GM12878 (cell line): ENCODE measurements at regions not wholly inside any gene's neighbourhood (a gene's known extent, or its start where the extent isn't known, plus 50 kb on each side); places are given as distances from the start of the nearest gene placed in this dataset.
A peak's percentile ranks its signal among the peaks of the same experiment; 100 is the strongest.

Experiments used
- ATAC-seq: fragments of 200-7000 bp; cut with Tn5 transposase; 3 replicates; pipeline ENCODE4 v1.9.1; 2020; ENCODE audit warnings: mild to moderate bottlenecking, moderate library complexity
- BruUV-seq: library from RNA; stranded (reverse); fragments of 400-500 nt; replicated peaks from 2 replicates; lab custom pipeline; 2021; lab: Mats Ljungman, UMichigan
- CTCF ChIA-PET: fragments of 300-600 bp; sonication (Branson Sonifier 250); formaldehyde crosslinking; extraction: SDS; loops from one replicate; lab custom pipeline; 2021; ENCODE audit warnings: inconsistent platforms; lab: Yijun Ruan, JAX
- POLR2A ChIA-PET: fragments of 350-600 bp; formaldehyde crosslinking; extraction: SDS; loops from one replicate; lab custom pipeline; 2021; ENCODE audit warnings: inconsistent platforms; lab: Charles Lee
- RAD21 ChIA-PET: fragments of 300-600 bp; sonication (Branson Sonifier 250); formaldehyde crosslinking; loops from one replicate; lab custom pipeline; 2023; ENCODE audit warnings: antibody characterized with exemption; ENCODE audit not compliant: unreplicated experiment; lab: Charles Lee
- SMC1A ChIA-PET: fragments of 300-600 bp; sonication (Branson Sonifier 250); formaldehyde crosslinking; loops from one replicate; lab custom pipeline; 2023; ENCODE audit not compliant: unreplicated experiment, uncharacterized antibody; lab: Charles Lee
- DNase-seq: peaks from one replicate; pipeline ENCODE4 v3.0.0-alpha.2; 2011; ENCODE audit warnings: low read depth, low spot score
- FAIRE-seq: peaks from 3 replicates; lab custom pipeline; 2011; peaks lifted over from hg19 to GRCh38; lab: Jason Lieb, UNC
- H2AFZ ChIP-seq: 2 replicates; pipeline ENCODE4 v1.6.0; 2011; ENCODE audit warnings: low read depth, low read length, control low read depth; ENCODE audit not compliant: control insufficient read depth
- H3K27ac ChIP-seq: 2 replicates; pipeline ENCODE4 v1.5.1; 2011; ENCODE audit warnings: control low read depth; ENCODE audit not compliant: control insufficient read depth, insufficient read depth
- H3K27me3 ChIP-seq, 2 experiments: replicated peaks in 1 of 2; 2 replicates each; pipeline versions ENCODE4 v1.6.0 to v1.6.1; 2011; ENCODE audit warnings: low read length in 1 of 2; ENCODE audit not compliant: control insufficient read depth in 2 of 2, insufficient read depth in 2 of 2
- H3K36me3 ChIP-seq, 2 experiments: 2 replicates each; pipeline ENCODE4 v1.5.1; 2011; ENCODE audit warnings: low read length in 1 of 2; ENCODE audit not compliant: control insufficient read depth in 2 of 2, insufficient read depth in 2 of 2
- H3K4me1 ChIP-seq: 2 replicates; pipeline ENCODE4 v1.6.1; 2011; ENCODE audit warnings: mild to moderate bottlenecking, low read length, moderate library complexity, mixed read lengths; ENCODE audit not compliant: control insufficient read depth, insufficient read depth
- H3K4me2 ChIP-seq: 2 replicates; pipeline ENCODE4 v1.6.0; 2011; ENCODE audit warnings: control low read depth; ENCODE audit not compliant: control insufficient read depth, insufficient read depth
- H3K4me3 ChIP-seq: fragments of 200-600 bp; sonication (generic); 2 replicates; pipeline ENCODE4 v1.5.1; 2016
- H3K79me2 ChIP-seq: 2 replicates; pipeline ENCODE4 v1.6.0; 2011; ENCODE audit warnings: low read length; ENCODE audit not compliant: control insufficient read depth, insufficient read depth
- H3K9ac ChIP-seq: 2 replicates; pipeline ENCODE4 v1.8.0; 2011; ENCODE audit warnings: low read length, control low read depth, mixed read lengths; ENCODE audit not compliant: control insufficient read depth, insufficient read depth
- H3K9me3 ChIP-seq: replicated peaks from 3 replicates; pipeline ENCODE4 v1.5.1; 2011; ENCODE audit warnings: mild to moderate bottlenecking, low read length; ENCODE audit not compliant: control insufficient read depth, insufficient read depth
- H4K20me1 ChIP-seq: 2 replicates; pipeline ENCODE4 v1.6.0; 2011; ENCODE audit not compliant: control insufficient read depth, insufficient read depth
- EGR1 ChIP-seq, 2 experiments: IDR thresholded peaks; 1 replicate in 1 of 2; 2 replicates in 1 of 2; pipeline ENCODE4 v1.6.1; 2011 to 2012; ENCODE audit warnings: low read depth in 2 of 2, low read length in 2 of 2, borderline replicate concordance in 1 of 2, mild to moderate bottlenecking in 1 of 2, moderate library complexity in 1 of 2
- EP300 ChIP-seq, 2 experiments: fragments of 150-350 bp in 1 of 2; IDR thresholded peaks; 2 replicates each; pipeline ENCODE4 v1.6.1; 2011 to 2012; ENCODE audit warnings: low read depth in 2 of 2, low read length in 2 of 2, borderline replicate concordance in 1 of 2, improper control_type of control experiment in 1 of 2, inconsistent platforms in 1 of 2; ENCODE audit not compliant: control insufficient read depth in 1 of 2
- GATAD2B ChIP-seq: fragments of 450-650 bp; conservative IDR thresholded peaks from 2 replicates; pipeline ENCODE4 v1.6.1; 2017; ENCODE audit warnings: low read depth, mild to moderate bottlenecking, moderate library complexity
- JUND ChIP-seq: IDR thresholded peaks from 2 replicates; pipeline ENCODE4 v1.6.1; 2012; ENCODE audit warnings: low read depth, mild to moderate bottlenecking, low read length, improper control_type of control experiment, moderate library complexity
- MTA2 ChIP-seq: fragments of 450-650 bp; IDR thresholded peaks from 2 replicates; pipeline ENCODE4 v1.6.1; 2016; ENCODE audit warnings: low read depth, mild to moderate bottlenecking, moderate library complexity
- NKRF ChIP-seq: fragments of 450-650 bp; conservative IDR thresholded peaks from 2 replicates; pipeline ENCODE4 v1.6.1; 2017; ENCODE audit warnings: mild to moderate bottlenecking, moderate library complexity
- TCF3 ChIP-seq: IDR thresholded peaks from 2 replicates; pipeline ENCODE4 v1.6.1; 2012; ENCODE audit warnings: low read depth, mild to moderate bottlenecking, low read length, borderline replicate concordance; ENCODE audit not compliant: insufficient read depth
- ZBTB11 ChIP-seq: fragments of 450-650 bp; formaldehyde crosslinking; IDR thresholded peaks from 2 replicates; pipeline ENCODE4 v1.5.0; 2022; ENCODE audit warnings: mild to moderate bottlenecking, missing genetic modification characterization
- WGBS: methylation state at CpG from one replicate; pipeline ENCODE4 v1.1.6; 2016; ENCODE audit warnings: low lambda C conversion rate; ENCODE audit not compliant: insufficient replicate concordance, insufficient coverage; ENCODE audit errors: missing lambda C conversion rate; 5-methylcytosine and 5-hydroxymethylcytosine counted together
- in situ Hi-C: fragments of 300-500 bp; cut with MboI; formaldehyde crosslinking; loops from 9 replicates; pipeline ENCODE4 v1.14.3; 2018; ENCODE audit warnings: mixed read lengths
- intact Hi-C: fragments of 100-400 bp; cut with micrococcal nuclease; formaldehyde crosslinking; loops from one replicate; pipeline ENCODE4 v1.14.2; 2022; ENCODE audit not compliant: unreplicated experiment

GRCh38 chr10:107557916-107558315 is 393.4 kb upstream of the SORCS1 start:
- POLR2A ChIA-PET = no interaction called here
- Histone ChIP-seq H3K9ac (no peak overlapping the region), H3K79me2 (no peaks in the 10 kb centered on the region), H3K9me3 (no peaks in the 10 kb centered on the region), H3K4me2 (no peak overlapping the region), H4K20me1 (no peaks in the 10 kb centered on the region), H3K27ac (no peak overlapping the region), H3K27me3 (no peaks in the 10 kb centered on the region), H2AFZ (no peak overlapping the region), H3K36me3 (no peaks in the 10 kb centered on the region), H3K4me1 (no peaks in the 10 kb centered on the region), H3K4me3 (no peak overlapping the region)
- no TSS peak for BruUV-seq
- DNase-seq = no peak
- SMC1A ChIA-PET = interaction anchor here (1.2 to 1.4 kb wide), 3 partner anchors 9 to 256 kb away, joined by 4 to 8 read pairs (median 4); no protein-coding TSS in a partner anchor
- in situ Hi-C loops = no loop called here
- ATAC-seq = no peak
- WGBS = 28% methylated on average over 4 of the region's 4 CpGs
- intact Hi-C loops = no loop called here
- TF ChIP-seq JUND = no peak
- RAD21 ChIA-PET = interaction anchor here (1.0 to 1.2 kb wide), 2 partner anchors 115 to 647 kb away, joined by 3 to 5 read pairs; no protein-coding TSS in a partner anchor
- FAIRE-seq = no peak
- CTCF ChIA-PET = interaction anchor here (1.3 kb wide), 1 partner anchor 149 kb away, joined by 6 read pairs; no protein-coding TSS in a partner anchor

- intact Hi-C loops (no loop called here), in situ Hi-C loops (no loop called here)
- no peak overlapping the region for H3K4me3 ChIP-seq
- H2AFZ ChIP-seq = no peak overlapping the region
- FAIRE-seq (no peak), DNase-seq (no peak), ATAC-seq (peak; percentile 84)
- no peaks in the 10 kb centered on the region; the same call in 2 of the 3 replicates for H3K9me3 ChIP-seq
- no peak overlapping the region for H3K4me2 ChIP-seq
- no TSS peak for BruUV-seq
- H3K36me3 ChIP-seq = no peaks in the 10 kb centered on the region
- H3K27ac ChIP-seq = no peak overlapping the region
- WGBS = 0% methylated on average over 1 of the region's 1 CpG
- ChIA-PET POLR2A (no interaction called here), SMC1A (interaction anchor here (0.6 to 5.8 kb wide), 10 partner anchors 9 to 237 kb away, joined by 3 to 44 read pairs (median 5); no protein-coding TSS in a partner anchor), RAD21 (interaction anchor here (1.3 to 5.0 kb wide), 5 partner anchors 12 to 145 kb away, joined by 3 to 28 read pairs (median 5); no protein-coding TSS in a partner anchor), CTCF (interaction anchor here (0.7 to 1.7 kb wide), 3 partner anchors 103 to 196 kb away, joined by 3 to 5 read pairs (median 3); no protein-coding TSS in a partner anchor)
- TF ChIP-seq GATAD2B (no peak), EGR1 (IDR thresholded peaks at IDR 0.05; ENCODE audit: borderline replicate concordance in 1 of 2, low read depth in 2 of 2, low read length in 2 of 2) (no peak), ZBTB11 (CRISPR knock-in tag) (no peak), NKRF (no peak), EP300 (IDR thresholded peaks at IDR 0.05; ENCODE audit: borderline replicate concordance in 1 of 2, control insufficient read depth in 1 of 2, low read depth in 2 of 2, low read length in 2 of 2) (peak in 1 of 2 experiments; percentile 31; a peak in 1 of 4 replicates), MTA2 (peak; percentile 25; the same call in 1 of the 2 replicates), TCF3 (no peak)
- H3K27me3 ChIP-seq = no peaks in the 10 kb centered on the region
- no peaks in the 10 kb centered on the region for H3K4me1 ChIP-seq
- no peak overlapping the region for H3K9ac ChIP-seq
- no peaks in the 10 kb centered on the region for H3K79me2 ChIP-seq
- no peaks in the 10 kb centered on the region for H4K20me1 ChIP-seq
These were observed 389.8 kb upstream of the SORCS1 start for GRCh38 chr10:107554333-107554732.
